Keratinocyte (primary cell): ENCODE measurements at regions not wholly inside any gene's neighbourhood (a gene's known extent, or its start where the extent isn't known, plus 50 kb on each side); places are given as distances from the start of the nearest gene placed in this dataset.

Experiments used
- DNase-seq: peaks from one replicate; pipeline ENCODE4 v3.0.0-alpha.2; 2011; ENCODE audit warnings: low read depth, missing footprints, low spot score
- FAIRE-seq: peaks from 2 replicates; lab custom pipeline; 2011; peaks lifted over from hg19 to GRCh38; lab: Jason Lieb, UNC
- H2AFZ ChIP-seq: 2 replicates; pipeline ENCODE4 v1.6.0; 2012; ENCODE audit warnings: low read length, control low read depth, inconsistent platforms; ENCODE audit not compliant: control insufficient read depth
- H3K27ac ChIP-seq: 2 replicates; pipeline ENCODE4 v1.5.1; 2011; ENCODE audit warnings: low read length; ENCODE audit not compliant: control insufficient read depth, insufficient read depth
- H3K27me3 ChIP-seq: 3 replicates; pipeline ENCODE4 v1.6.0; 2011; ENCODE audit warnings: low read length; ENCODE audit not compliant: control insufficient read depth, insufficient read depth; ENCODE audit errors: extremely low read depth
- H3K36me3 ChIP-seq, 2 experiments: 2 replicates in 1 of 2; 3 replicates in 1 of 2; pipeline ENCODE4 v1.5.1; 2011; ENCODE audit warnings: low read length in 2 of 2, mild to moderate bottlenecking in 1 of 2; ENCODE audit not compliant: control insufficient read depth in 2 of 2, insufficient read depth in 2 of 2; ENCODE audit errors: extremely low read depth in 1 of 2
- H3K4me1 ChIP-seq: 3 replicates; pipeline ENCODE4 v1.5.1; 2011; ENCODE audit warnings: low read length; ENCODE audit not compliant: control insufficient read depth, insufficient read depth; ENCODE audit errors: extremely low read depth
- H3K4me2 ChIP-seq: 3 replicates; pipeline ENCODE4 v1.6.0; 2011; ENCODE audit warnings: low read depth, low read length; ENCODE audit not compliant: control insufficient read depth, insufficient read depth; ENCODE audit errors: extremely low read depth
- H3K4me3 ChIP-seq, 3 experiments: fragments of 200-600 bp in 1 of 3; sonication (generic) in 1 of 3; 2 replicates in 2 of 3; 3 replicates in 1 of 3; pipeline ENCODE4 v1.5.1; 2011 to 2016; ENCODE audit warnings: low read length in 3 of 3, mild to moderate bottlenecking in 3 of 3, control low read depth in 2 of 3, inconsistent platforms in 1 of 3, low read depth in 1 of 3, mixed read lengths in 1 of 3, mixed run types in 1 of 3, moderate library complexity in 1 of 3; ENCODE audit not compliant: control insufficient read depth in 2 of 3, insufficient read depth in 2 of 3; ENCODE audit errors: extremely low read depth in 1 of 3
- H3K79me2 ChIP-seq: 2 replicates; pipeline ENCODE4 v1.6.0; 2012; ENCODE audit warnings: low read length; ENCODE audit not compliant: control insufficient read depth, insufficient read depth
- H3K9ac ChIP-seq: 3 replicates; pipeline ENCODE4 v1.6.0; 2011; ENCODE audit warnings: low read length; ENCODE audit not compliant: control insufficient read depth, insufficient read depth; ENCODE audit errors: extremely low read depth
- H3K9me1 ChIP-seq: 3 replicates; pipeline ENCODE4 v1.6.0; 2011; ENCODE audit warnings: low read length; ENCODE audit not compliant: control insufficient read depth, insufficient read depth; ENCODE audit errors: extremely low read depth
- H3K9me3 ChIP-seq: 2 replicates; pipeline ENCODE4 v1.5.1; 2012; ENCODE audit warnings: low read depth, low read length; ENCODE audit not compliant: control insufficient read depth
- H4K20me1 ChIP-seq: 3 replicates; pipeline ENCODE4 v1.6.0; 2011; ENCODE audit warnings: low read length; ENCODE audit not compliant: control insufficient read depth, insufficient read depth; ENCODE audit errors: extremely low read depth
- EZH2 ChIP-seq: IDR thresholded peaks from one replicate; pipeline ENCODE4 v1.6.1; 2012; ENCODE audit warnings: inconsistent platforms, mild to moderate bottlenecking, low read length, moderate library complexity
- dilution Hi-C: fragments of 300-500 bp; cut with MboI; formaldehyde crosslinking; loops from one replicate; pipeline ENCODE4 v1.7.0; 2020; ENCODE audit warnings: low sequenced_read_pairs; ENCODE audit not compliant: extremely low pct_ligation_motif_present
- TF ChIP-seq, protein P1 (sequence below), 3 experiments: IDR thresholded peaks in 1 of 3; conservative IDR thresholded peaks in 1 of 3; optimal IDR thresholded peaks in 1 of 3; 2 replicates in 2 of 3; 3 replicates in 1 of 3; pipeline versions ENCODE3 to v1.5.1; 2011; ENCODE audit warnings: low read length in 3 of 3, mild to moderate bottlenecking in 3 of 3, moderate library complexity in 2 of 3, control low read depth in 1 of 3, inconsistent platforms in 1 of 3; ENCODE audit not compliant: insufficient read depth in 2 of 3; ENCODE audit errors: extremely low read depth in 1 of 3

DNA sequence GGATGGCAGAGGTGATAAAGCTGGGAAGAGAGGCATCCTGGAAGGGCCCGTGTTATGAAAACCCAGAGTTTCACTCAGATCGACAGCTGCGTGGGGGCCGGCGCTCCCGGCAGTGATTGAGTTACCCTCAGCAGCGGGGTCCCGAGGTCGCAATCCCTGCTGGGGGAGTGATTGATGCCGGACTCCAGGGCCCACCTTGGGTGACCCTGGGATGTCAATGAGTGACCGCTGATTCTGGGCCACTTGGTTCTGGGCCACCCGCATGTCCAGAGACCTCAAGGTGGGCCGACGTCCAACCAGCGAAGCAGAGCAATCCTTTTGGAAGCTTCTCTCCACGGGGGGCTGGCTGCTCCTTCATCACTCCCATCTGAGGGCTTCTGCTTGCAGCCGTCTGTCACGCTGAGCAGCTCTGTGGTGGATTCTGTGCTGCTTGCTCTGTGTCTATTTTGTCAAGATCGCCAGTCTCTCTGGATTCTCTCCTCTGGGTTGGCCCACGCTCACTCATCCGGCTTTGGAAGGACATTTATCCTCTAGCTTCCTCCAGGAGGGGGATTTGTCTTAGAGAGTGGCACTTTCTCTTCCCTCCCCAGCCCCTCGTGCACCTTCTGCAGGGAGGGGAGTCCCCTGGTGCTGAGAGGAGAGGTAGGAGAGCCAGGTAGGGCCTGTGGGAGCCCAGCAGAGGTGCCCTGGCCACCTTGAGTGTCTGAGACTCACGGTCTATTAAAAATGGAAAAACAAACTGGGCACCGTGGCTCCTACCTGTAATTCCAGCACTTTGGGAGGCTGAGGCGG lies 110.9 kb upstream of the C1orf174 start:
- Histone ChIP-seq H4K20me1 (no peaks in the 10 kb centered on the region), H3K9ac (no peak overlapping the region), H3K4me3 (no peak overlapping the region), H3K4me2 (no peak overlapping the region), H2AFZ (no peak overlapping the region), H3K27me3 (no peaks in the 10 kb centered on the region), H3K79me2 (no peaks in the 10 kb centered on the region), H3K27ac (no peak overlapping the region), H3K36me3 (no peaks in the 10 kb centered on the region), H3K9me3 (peaks cover 2% of the 10 kb centered on the region), H3K9me1 (no peaks in the 10 kb centered on the region), H3K4me1 (no peaks in the 10 kb centered on the region)
- no peak for FAIRE-seq
- no peak for DNase-seq
- dilution Hi-C loops: no loop called here
- TF ChIP-seq, protein P1, sequence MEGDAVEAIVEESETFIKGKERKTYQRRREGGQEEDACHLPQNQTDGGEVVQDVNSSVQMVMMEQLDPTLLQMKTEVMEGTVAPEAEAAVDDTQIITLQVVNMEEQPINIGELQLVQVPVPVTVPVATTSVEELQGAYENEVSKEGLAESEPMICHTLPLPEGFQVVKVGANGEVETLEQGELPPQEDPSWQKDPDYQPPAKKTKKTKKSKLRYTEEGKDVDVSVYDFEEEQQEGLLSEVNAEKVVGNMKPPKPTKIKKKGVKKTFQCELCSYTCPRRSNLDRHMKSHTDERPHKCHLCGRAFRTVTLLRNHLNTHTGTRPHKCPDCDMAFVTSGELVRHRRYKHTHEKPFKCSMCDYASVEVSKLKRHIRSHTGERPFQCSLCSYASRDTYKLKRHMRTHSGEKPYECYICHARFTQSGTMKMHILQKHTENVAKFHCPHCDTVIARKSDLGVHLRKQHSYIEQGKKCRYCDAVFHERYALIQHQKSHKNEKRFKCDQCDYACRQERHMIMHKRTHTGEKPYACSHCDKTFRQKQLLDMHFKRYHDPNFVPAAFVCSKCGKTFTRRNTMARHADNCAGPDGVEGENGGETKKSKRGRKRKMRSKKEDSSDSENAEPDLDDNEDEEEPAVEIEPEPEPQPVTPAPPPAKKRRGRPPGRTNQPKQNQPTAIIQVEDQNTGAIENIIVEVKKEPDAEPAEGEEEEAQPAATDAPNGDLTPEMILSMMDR (optimal IDR thresholded peaks at IDR 0.05 in 1 of 3, IDR thresholded peaks at IDR 0.05 in 1 of 3, conservative IDR thresholded peaks at IDR 0.05 in 1 of 3; ENCODE audit: extremely low read depth in 1 of 3, insufficient read depth in 2 of 3, low read length in 3 of 3): no peak
- no peak for TF ChIP-seq EZH2

GRCh38 chr1:4016351-4017130 lies 116.5 kb upstream of the C1orf174 start:
- Histone ChIP-seq H3K9me3 (peaks cover 5% of the 10 kb centered on the region), H3K9ac (no peak overlapping the region), H3K27me3 (no peaks in the 10 kb centered on the region), H3K27ac (no peak overlapping the region), H3K4me3 (no peak overlapping the region), H2AFZ (no peak overlapping the region), H3K36me3 (no peaks in the 10 kb centered on the region), H3K79me2 (no peaks in the 10 kb centered on the region), H3K4me2 (no peak overlapping the region), H3K4me1 (no peaks in the 10 kb centered on the region), H3K9me1 (no peaks in the 10 kb centered on the region), H4K20me1 (no peaks in the 10 kb centered on the region)
- dilution Hi-C loops: no loop called here
- TF ChIP-seq, protein P1 (optimal IDR thresholded peaks at IDR 0.05 in 1 of 3, IDR thresholded peaks at IDR 0.05 in 1 of 3, conservative IDR thresholded peaks at IDR 0.05 in 1 of 3; ENCODE audit: extremely low read depth in 1 of 3, insufficient read depth in 2 of 3, low read length in 3 of 3): no peak
- no peak for TF ChIP-seq EZH2
- FAIRE-seq: no peak
- DNase-seq: no peak
